ENCODE measurements at regions not wholly inside any gene's neighbourhood (a gene's known extent, or its start where the extent isn't known, plus 50 kb on each side); places are given as distances from the start of the nearest gene placed in this dataset.

- TF ChIP-seq BCL11A (tag by site-specific recombination; IDR thresholded peaks at IDR 0.05; ENCODE audit: low read depth): no peak
- TF ChIP-seq CTCF (tag by site-specific recombination; IDR thresholded peaks at IDR 0.05): no peak
- no peak for TF ChIP-seq SP2 (tag by site-specific recombination; IDR thresholded peaks at IDR 0.05)
- TF ChIP-seq ZNF248 (tag by site-specific recombination; IDR thresholded peaks at IDR 0.05): no peak
- no peak for TF ChIP-seq ZNF580 (tag by site-specific recombination; IDR thresholded peaks at IDR 0.05)
Measured at GRCh38 chr13:50539791-50540530, 303.5 kb downstream of the DLEU7 start.

All from HEK293 (cell line).